NCI-H146 treated with DMSO at 0.1 percent for 48 hours (cell line): ENCODE measurements at regions not wholly inside any gene's neighbourhood (a gene's known extent, or its start where the extent isn't known, plus 50 kb on each side); places are given as distances from the start of the nearest gene placed in this dataset.
"Not testable (repeated sequence)": the region's sequence is repeated elsewhere in the genome, so short reads cannot be mapped to it uniquely, and the experiment has no call there.

Source experiments
- DNase-seq: peaks from one replicate; lab custom pipeline; 2025; ENCODE audit not compliant: unreplicated experiment; lab: John Stamatoyannopoulos, UW

DNA sequence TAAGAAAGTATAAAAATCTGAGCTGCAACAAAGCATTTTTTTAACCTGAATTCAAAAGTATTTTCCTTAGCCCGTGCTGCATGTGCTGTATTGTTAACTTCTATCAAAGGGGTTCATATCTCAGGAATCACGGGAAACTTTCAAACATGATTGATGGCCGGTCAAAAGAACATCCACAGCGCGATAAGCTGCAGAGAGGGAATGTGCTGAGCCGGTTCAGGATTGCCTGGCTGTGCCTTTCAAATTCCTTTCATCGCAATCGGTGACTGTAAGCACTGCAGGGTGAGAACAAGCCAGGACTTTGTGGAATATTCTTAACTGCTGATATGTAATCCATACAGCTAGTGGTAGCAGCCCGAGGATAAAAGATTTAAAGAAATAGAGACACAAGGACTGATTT lies 210.9 kb upstream of the NOCT start:
- DNase-seq: no peak

DNA sequence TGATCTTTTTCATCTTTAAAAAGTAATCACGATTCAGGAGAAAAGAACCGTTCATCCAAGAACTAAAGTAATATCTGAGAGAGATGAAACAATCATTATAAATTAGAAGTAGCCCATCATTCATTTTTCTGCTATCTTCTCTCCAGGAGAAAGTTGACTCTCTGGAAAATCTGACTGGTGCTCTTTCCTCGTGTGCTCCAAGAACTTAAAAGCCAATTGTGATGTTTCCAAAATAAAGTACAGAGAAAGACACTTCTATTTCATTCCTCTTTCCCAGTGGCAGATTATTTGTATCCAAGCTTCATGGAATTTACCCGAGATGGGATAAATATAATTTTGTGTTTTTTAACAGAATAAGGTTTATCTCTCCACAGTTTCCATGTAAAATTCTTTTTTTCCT lies 212.5 kb upstream of the NOCT start:
- DNase-seq: no peak

DNA sequence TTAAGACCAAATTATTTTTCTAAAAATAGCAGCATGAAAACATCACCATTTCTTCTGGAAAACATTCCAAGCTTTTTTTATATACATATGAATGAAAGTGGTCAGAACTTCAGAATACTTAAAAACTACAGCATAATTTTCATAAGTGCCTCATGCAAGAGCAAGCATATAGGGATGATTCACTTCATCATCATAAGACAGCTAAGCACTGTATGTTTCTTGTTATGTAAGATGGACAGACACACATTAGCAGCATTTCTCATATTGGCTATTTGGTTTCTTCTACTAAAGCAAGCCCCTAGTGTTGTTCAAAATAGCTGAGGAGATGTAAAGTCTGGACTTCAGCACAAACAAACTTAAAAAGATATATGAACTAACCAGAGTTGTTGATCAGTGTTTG lies 213.1 kb upstream of the NOCT start:
- DNase-seq: no peak

DNA sequence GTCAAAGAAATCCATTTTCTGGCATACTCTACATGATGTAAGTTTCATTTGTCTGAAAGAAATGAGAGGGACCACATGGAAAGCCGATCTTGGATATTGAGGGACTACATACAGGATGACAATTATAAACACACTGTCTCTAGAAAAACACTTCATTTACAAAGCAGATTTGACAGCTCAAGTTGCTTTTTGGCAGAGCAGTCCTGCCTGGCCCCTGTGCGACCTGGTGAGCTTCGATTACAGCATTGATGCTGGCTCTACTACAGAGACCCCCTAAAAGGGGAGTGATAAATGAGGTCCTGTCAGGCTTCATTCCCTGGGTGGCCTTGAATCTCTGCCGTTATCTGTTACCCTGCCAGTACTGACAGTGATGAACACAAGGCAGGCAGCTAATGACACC lies 215.2 kb upstream of the NOCT start:
- DNase-seq: no peak

DNA sequence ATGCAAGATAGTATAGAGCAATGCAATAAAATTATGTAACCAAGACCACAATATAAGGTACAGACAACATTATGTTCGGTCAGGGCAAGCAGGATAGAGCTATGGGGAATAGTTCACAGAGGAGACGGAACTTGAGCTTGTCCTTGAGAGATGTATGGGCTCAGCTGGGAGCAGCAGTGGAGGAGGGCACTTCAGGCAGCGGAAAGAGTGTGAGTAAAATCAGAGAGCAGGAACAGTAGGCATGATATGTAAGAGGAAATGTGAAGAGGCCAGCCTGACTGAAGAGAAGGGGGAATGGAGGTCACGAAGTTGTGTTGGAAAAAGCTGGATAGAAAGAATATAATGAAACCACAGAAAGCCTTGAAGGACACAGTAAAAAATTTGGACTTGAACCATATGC lies 217.2 kb upstream of the NOCT start:
- no peak for DNase-seq

DNA sequence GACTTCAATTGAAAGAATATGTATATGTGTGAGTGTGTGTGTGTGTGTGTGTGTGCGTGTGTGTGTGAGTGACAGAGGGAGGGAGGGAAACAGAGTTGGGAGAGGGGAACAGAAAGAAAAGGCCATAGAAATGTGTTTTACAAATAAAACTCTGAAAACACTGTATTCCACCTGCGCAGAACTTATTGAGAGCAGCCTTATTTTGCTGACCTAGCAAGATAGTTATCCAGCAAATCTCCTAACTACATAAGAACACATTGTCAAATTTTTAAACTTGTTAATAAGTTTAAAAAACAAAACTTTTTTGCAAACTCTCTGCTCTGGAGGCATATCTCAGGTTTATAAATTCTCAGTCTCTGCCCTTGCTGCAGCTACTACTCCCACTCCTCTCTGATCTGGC lies 217.9 kb upstream of the NOCT start:
- DNase-seq: no peak

DNA sequence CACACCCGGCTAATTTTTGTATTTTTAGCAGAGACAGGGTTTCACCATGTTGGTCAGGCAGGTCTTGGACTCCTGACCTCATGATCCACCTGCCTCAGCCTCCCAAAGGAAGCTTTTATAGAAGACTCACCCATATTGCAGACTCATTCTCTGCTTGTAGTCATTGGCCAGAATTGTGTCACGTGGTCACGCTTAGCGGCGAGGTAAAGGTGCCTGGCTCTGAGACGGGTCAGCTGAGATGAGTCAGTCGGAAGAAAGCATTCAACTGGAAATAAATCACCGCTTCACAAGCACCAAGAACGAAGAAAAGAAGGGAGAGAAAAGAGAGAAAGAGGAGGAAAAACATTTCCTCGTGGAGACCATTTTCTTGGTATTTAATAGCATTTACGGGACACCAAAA lies 218.8 kb upstream of the NOCT start:
- no peak for DNase-seq

DNA sequence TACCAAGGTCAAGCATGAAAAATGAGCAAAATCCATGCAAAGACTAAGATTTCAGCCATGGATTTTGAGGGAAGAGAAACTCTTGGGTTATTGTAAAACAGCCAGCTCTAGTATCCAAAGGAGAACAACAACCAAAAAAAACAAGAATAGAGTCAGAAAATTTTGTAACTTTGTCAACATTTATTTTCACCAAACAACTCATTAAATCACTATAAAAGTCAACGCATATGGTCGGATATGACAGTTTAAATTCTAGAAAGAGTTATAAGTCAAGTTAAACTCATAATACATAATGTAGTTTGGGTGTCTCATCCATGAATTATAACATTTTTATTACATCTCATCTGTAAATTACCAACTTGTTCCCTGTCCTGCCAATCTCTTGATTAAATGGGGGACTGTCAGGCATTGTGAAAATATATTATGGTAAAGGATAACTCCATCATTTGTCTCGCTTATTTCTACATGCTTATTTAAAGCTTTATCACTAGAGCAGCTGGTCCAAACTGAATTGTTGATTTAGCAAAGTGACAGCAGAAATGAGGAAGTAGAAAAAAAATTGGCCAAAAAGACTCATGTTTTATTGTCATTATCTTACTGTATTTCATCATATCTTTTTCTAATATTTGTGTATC lies 224.8 kb upstream of the NOCT start:
- no peak for DNase-seq

DNA sequence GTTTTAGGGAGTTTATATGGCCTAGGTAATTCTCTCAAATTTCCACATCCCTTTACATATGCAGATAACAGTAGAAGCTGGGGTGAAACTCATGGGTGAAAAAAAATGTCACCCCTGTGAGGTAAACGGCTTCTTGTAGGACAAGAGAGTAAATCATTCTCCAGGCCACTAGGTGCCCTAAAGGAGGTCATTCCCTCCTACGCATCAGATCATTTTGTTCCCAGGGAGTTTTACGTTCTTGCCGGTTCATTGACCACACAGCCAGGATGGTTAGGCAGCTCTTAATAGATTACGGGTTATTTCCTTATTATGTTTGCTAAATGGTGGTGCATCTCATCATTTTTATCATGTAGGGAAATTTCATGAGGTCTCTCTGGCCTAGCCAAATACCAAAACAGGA lies 225.8 kb upstream of the NOCT start:
- no peak for DNase-seq

DNA sequence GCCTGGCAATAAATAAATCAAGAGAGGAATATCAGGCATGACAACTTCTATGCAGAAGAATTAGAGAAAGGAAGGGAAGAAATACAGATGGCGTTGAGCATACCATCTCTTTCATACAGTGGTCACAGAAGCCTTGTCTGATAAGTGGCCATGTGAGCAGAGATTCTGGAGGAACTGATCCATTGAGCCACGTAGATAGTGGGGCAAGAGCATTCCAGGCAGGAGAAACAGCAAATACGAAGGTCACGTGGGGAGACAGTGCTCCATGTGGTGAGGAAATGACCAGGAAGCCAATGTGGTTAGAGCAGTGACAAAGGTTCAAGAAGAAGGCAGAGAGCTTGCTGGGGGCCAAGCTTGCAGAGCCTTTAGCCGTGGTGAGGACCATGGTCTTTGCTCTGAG lies 226.7 kb upstream of the NOCT start:
- no peak for DNase-seq

DNA sequence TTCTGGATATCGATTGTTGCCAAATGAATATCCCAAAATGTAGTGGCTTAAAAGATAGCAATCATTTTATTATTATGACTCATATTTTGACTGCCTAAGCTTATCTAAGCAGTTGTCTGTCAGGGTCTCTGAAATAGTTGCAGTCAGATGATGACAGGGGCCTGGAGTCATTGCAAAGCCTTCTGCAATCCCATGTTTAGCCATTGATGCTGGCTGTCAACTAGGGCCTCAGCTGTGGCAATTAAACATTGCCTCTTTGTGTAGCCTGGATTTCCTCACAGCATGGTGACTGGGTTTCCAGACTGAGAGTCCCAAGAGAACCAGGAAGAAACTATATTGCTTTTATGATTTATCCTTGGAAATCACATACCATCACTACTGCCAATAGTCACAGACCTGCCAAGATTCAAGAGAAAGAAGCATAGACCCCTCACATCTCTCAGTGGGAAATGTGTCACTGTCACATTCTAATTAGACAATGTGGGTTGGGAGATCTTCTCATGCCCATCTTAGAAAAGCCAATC lies 227.3 kb upstream of the NOCT start:
- DNase-seq: no peak

DNA sequence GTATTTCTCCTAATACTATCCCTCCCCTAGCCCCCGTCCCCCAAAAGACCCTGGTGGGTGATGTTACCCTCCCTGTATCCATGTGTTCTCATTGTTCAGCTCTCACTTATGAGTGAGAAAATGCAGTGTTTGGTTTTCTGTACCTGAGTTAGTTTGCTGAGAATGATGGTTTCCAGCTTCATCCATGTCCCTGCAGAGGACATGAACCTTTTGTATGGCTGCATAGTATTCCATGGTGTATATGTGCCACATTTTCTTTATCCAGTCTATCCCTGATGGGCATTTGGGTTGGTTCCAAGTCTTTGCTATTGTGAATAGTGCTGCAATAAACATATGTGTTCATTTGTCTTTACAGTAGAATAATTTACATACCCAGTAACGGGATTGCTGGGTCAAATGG lies 235.8 kb upstream of the NOCT start:
- not testable (repeated sequence) for DNase-seq

DNA sequence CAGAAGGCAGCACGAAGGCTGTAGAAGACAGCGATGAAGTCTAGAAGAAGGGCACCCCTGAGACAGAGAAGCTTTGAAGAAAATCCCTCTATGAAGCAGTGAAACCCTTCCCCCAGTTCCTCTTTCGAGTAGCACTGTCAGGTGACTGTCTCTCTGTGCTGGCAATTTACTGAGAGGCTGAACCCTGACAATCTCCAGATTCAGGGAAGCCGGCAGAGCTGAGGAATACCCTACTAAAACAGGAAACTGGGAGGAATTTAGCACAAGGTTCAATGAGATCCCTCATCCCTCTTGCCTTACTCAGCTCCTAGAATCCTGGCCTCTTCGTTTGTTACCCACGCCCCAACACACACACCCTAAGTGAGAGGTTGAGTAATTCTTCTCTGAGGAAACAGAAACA lies 239.7 kb upstream of the NOCT start:
- DNase-seq: no peak

DNA sequence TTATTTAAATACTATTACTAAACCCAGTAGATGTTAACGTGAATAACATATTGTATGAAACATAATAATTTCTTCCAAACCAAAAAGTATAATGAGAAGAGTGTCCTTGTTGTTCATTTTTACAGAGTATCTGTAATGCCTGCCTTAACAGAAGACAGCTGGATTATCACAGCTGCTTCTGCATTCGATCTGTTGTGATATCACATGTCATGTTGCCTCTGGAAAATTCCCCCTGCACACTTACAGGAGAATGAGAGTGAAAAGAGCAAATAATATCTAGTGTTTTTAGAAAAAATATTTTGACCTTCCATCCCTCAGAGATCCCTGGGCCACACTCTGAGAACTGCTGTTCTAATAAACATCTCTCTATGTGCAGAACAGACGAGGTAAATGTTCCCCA lies 240.1 kb upstream of the NOCT start:
- DNase-seq: no peak

DNA sequence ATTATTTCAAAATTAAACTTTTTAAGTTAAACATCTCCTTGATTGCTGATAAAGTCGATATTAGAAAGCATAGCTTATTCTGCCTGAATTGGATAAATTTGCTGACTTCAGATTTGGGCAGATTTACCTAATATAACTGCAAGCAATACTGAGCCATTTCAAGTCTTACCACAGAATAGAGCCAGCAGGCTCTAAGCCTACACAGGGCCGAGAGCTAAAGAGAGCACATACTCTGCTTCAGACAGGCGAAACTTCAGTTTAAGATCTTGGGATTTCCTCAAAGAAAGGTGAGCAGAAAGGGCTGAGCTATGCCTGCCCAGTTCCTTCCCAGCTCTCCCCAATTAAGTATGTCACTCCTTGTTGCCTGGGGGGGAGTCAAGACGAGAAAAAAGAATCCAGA lies 240.6 kb upstream of the NOCT start:
- DNase-seq: no peak

DNA sequence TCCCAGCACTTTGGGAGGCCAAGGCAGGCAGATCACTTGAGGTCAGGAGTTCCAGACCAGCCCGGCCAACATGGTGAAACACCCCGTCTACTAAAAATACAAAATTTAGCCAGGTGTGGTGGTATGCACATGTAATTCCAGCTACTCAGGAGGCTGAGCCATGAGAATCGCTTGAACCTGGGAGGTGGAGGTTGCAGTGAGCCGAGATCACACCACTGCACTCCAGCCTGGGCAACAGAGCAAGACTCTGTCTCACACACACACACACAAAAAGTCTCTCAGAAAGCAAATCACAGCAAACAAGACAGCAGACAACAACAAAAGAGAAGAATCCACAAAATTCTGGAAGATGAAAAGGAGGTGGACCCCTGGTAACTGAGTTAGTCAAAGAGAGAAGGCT lies 241.5 kb upstream of the NOCT start:
- not testable (repeated sequence) for DNase-seq

DNA sequence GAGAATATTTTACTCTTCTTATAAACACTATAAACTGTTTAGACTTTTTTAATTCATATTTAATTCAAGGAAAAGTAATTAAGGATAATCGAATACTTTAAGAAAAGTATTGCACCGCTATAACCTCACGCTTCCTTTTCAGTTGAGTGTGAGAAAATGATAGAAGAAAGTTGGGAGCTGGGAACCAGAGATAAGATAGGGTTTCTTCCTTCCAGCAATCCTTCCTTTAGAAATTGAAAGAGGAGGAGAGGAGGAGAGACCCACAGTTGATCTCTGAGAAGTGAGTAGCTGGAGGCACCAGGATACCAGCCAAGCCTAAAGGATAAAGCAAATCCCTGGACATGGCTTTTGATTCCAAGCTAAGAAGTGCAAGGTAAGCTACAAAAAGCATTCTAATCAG lies 242.3 kb upstream of the NOCT start:
- DNase-seq: no peak

DNA sequence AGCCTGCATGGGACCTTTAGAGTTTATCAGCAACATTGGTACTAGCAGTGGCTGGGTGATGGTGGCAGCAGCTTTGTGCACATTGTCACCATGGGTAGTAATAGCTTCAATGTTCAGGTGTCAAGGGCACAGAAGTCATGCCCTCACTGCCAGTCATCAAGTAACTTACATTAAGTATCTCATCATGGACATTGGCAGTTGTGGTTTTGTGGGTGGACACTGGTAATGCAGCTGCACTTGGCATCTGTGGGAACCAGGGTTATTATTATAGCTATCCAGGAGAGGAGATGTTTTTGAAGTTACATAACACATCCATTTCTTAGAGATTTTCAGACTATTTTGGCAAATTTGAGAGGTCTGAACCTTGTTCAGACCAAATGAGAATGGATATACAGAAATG lies 243.2 kb upstream of the NOCT start:
- no peak for DNase-seq

DNA sequence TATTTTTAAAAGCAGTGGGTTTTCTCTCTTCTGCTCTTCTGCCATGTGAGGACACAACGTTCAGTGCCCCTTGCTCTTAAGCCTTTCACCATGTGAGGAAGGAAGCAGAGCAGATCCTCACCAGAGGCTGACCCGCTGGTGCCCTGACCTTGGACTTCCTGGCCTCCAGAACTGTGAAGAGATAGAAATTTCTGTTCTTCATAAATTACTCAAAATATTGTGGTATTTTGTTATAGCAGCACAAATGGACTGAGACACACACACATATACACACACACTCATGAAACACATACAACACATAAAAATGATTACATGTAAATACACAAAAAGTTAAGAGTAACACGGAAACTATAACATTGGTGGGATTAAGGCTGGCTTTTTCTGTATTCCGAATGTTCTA lies 244.8 kb upstream of the NOCT start:
- DNase-seq: no peak

DNA sequence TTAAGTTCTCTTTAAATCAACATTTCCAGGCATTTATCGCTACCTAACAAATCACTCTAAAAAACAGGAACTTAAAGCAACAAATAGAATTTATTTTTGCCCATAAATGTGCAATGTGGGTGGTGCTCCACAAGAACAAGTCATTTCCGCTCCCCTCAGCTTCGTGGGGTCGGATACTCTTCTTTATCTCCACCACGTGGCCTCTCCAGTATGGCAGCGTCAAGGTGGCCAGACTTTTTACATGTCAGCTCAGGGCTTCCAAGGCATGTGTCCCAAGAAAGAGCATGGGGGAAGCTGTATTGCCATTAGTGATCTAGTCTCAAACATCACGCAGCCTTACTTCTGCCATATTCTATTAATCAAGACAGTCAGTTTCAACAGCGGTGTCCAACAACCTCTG lies 249.2 kb upstream of the NOCT start:
- no peak for DNase-seq

DNA sequence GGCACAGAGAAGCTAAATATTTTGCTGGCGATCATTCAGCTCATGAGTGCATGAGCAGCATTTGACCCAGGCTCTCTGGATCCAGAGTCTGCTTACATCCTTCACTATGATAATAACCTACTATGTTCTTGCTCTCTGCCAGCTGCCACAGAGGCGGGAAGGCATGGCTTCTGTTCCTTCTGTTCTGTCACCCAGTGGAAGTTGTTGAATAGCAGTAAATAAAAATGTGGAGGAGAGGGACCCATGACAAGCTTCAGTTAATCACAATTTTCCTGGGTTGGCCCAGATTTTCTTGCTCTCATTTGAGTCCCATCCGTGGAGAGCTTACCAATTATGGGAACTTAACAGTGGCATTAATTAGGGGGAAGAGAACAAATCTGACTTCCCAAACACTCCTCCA lies 250.1 kb upstream of the NOCT start:
- no peak for DNase-seq

DNA sequence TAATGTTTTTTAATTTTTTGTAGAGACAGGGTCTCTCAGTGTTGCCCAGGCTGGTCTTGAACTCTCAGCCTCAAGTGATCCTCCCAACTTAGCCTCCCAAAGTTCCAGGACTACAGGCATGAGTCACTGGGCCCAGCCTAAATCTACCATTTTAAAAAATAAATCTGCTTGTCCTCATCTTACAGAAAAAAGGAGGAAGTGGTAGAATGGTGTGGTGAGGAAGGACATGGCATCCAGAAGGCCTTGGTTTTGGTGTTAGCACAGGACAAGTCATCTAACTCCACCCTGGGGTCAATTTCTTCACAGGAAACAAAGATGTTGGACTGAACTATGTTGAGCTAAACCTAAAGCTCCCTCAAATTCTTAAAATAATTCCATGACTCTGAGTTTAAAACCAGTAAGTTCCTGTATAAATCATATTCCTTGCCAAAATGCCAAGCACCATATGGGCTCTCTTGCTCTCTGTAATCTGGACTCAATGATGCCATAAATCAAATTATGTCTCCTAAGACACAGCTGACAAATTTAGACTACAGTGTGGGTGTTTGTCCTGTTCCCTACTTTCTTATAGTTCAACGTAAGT lies 253.9 kb upstream of the NOCT start:
- no peak for DNase-seq

DNA sequence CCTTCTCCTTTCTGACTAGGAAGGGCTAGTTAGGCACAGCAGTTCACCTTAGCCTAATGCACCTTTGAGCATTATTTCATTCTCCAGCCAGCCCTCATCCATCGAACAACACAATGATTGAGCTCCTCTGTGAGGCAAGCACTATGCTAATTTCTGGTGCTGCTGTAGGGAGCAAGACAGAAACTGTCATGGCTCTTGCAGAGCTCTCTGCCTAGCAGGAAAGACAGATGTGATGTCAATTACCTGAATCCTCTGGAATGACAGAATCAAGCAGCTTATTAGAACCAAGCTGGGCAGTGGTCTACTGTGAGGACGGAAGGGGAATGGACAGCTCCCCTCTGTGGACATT lies 256.1 kb upstream of the NOCT start:
- DNase-seq: no peak
